ENCODE measurements at regions not wholly inside any gene's neighbourhood (a gene's known extent, or its start where the extent isn't known, plus 50 kb on each side); places are given as distances from the start of the nearest gene placed in this dataset.

GRCh38 chrX:107566604-107567262, 61.6 kb upstream of the PRPS1 start:
- no peak for DNase-seq
- Histone ChIP-seq H3K27me3 (no peaks in the 10 kb centered on the region), H3K4me1 (no peaks in the 10 kb centered on the region), H3K36me3 (no peaks in the 10 kb centered on the region), H3K4me3 (ENCODE audit: low read depth, low read length) (no peak overlapping the region), H3K9me3 (no peaks in the 10 kb centered on the region)
- no peak for TF ChIP-seq CTCF (IDR thresholded peaks at IDR 0.05; ENCODE audit: low read depth, low read length)

- no peak for DNase-seq
- Histone ChIP-seq H3K4me1 (no peaks in the 10 kb centered on the region), H3K4me3 (ENCODE audit: low read depth, low read length) (no peak overlapping the region), H3K27me3 (no peaks in the 10 kb centered on the region), H3K9me3 (no peaks in the 10 kb centered on the region), H3K36me3 (no peaks in the 10 kb centered on the region)
- no peak for TF ChIP-seq CTCF (IDR thresholded peaks at IDR 0.05; ENCODE audit: low read depth, low read length)
Observed at GRCh38 chrX:107567370-107567769, 60.9 kb upstream of the PRPS1 start.

GRCh38 chrX:107571296-107571998, 56.9 kb upstream of the PRPS1 start:
- no peak overlapping the region for H3K4me3 ChIP-seq (ENCODE audit: low read depth, low read length)
- H3K36me3 ChIP-seq, result no peaks in the 10 kb centered on the region
- no peaks in the 10 kb centered on the region for H3K27me3 ChIP-seq
- H3K4me1 ChIP-seq, result no peaks in the 10 kb centered on the region
- no peaks in the 10 kb centered on the region for H3K9me3 ChIP-seq
- TF ChIP-seq CTCF (IDR thresholded peaks at IDR 0.05; ENCODE audit: low read depth, low read length), result no peak
- no peak for DNase-seq

- no peaks in the 10 kb centered on the region for H3K36me3 ChIP-seq
- DNase-seq, result no peak
- TF ChIP-seq CTCF (IDR thresholded peaks at IDR 0.05; ENCODE audit: low read depth, low read length), result no peak
- no peak overlapping the region for H3K4me3 ChIP-seq (ENCODE audit: low read depth, low read length)
- H3K9me3 ChIP-seq, result no peaks in the 10 kb centered on the region
- H3K4me1 ChIP-seq, result no peaks in the 10 kb centered on the region
- H3K27me3 ChIP-seq, result no peaks in the 10 kb centered on the region
Observed at GRCh38 chrX:107573016-107573415, 55.3 kb upstream of the PRPS1 start.

- Histone ChIP-seq H3K27me3 (no peaks in the 10 kb centered on the region), H3K4me3 (ENCODE audit: low read depth, low read length) (no peak overlapping the region), H3K4me1 (no peaks in the 10 kb centered on the region), H3K9me3 (no peaks in the 10 kb centered on the region), H3K36me3 (no peaks in the 10 kb centered on the region)
- no peak for DNase-seq
- TF ChIP-seq CTCF (IDR thresholded peaks at IDR 0.05; ENCODE audit: low read depth, low read length), result no peak
Observed at GRCh38 chrX:107574054-107574683, 54.1 kb upstream of the PRPS1 start.

- Histone ChIP-seq H3K36me3 (no peaks in the 10 kb centered on the region), H3K27me3 (no peaks in the 10 kb centered on the region), H3K9me3 (no peaks in the 10 kb centered on the region), H3K4me3 (ENCODE audit: low read depth, low read length) (no peak overlapping the region), H3K4me1 (no peaks in the 10 kb centered on the region)
- DNase-seq, result no peak
- no peak for TF ChIP-seq CTCF (IDR thresholded peaks at IDR 0.05; ENCODE audit: low read depth, low read length)
Observed at GRCh38 chrX:107574711-107575110, 53.6 kb upstream of the PRPS1 start.
